Suprapubic skin (tissue), 4 donors: ENCODE measurements at regions not wholly inside any gene's neighbourhood (a gene's known extent, or its start where the extent isn't known, plus 50 kb on each side); places are given as distances from the start of the nearest gene placed in this dataset.

Source experiments
- DNase-seq, 2 donors: peaks; one replicate each; pipeline ENCODE4 v3.0.0-alpha.2; 2019; ENCODE audit warnings: low spot score in 2 of 2
- H3K27ac ChIP-seq: fragments of 200-600 bp; sonication (generic); one replicate; pipeline ENCODE4 v1.5.1; 2019
- H3K27me3 ChIP-seq: fragments of 200-600 bp; sonication (generic); one replicate; pipeline ENCODE4 v1.5.1; 2019
- H3K36me3 ChIP-seq: fragments of 200-600 bp; sonication (generic); one replicate; pipeline ENCODE4 v1.5.1; 2019
- H3K4me1 ChIP-seq: fragments of 200-600 bp; sonication (generic); one replicate; pipeline ENCODE4 v1.5.1; 2019
- H3K4me3 ChIP-seq: fragments of 200-600 bp; sonication (generic); one replicate; pipeline ENCODE4 v1.5.1; 2019; ENCODE audit warnings: mild to moderate bottlenecking
- H3K9me3 ChIP-seq: fragments of 200-600 bp; sonication (generic); one replicate; pipeline ENCODE4 v1.5.1; 2019
- EP300 ChIP-seq: sonication (generic); formaldehyde crosslinking; IDR thresholded peaks from one replicate; pipeline ENCODE4 v1.6.1; 2017; ENCODE audit warnings: antibody characterized with exemption
- POLR2A ChIP-seq, 2 donors: fragments of 450-650 bp; IDR thresholded peaks; one replicate each; pipeline ENCODE4 v1.6.1; 2017; ENCODE audit warnings: antibody characterized with exemption in 2 of 2, mild to moderate bottlenecking in 2 of 2, moderate library complexity in 2 of 2
- POLR2AphosphoS5 ChIP-seq, 3 donors: sonication (generic); formaldehyde crosslinking; IDR thresholded peaks; one replicate each; pipeline ENCODE4 v1.6.1; 2017; ENCODE audit warnings: antibody characterized with exemption in 3 of 3
- whole genome bisulfite sequencing: methylation state at CpG from one replicate; pipeline ENCODE4 v1.1.5; 2018; 5-methylcytosine and 5-hydroxymethylcytosine counted together
- TF ChIP-seq, protein P1 (sequence below), 2 donors: fragments of 200-600 bp in 1 of 2; fragments of 450-650 bp in 1 of 2; sonication (generic) in 1 of 2; IDR thresholded peaks; one replicate each; pipeline ENCODE4 v1.5.1; 2016 to 2019; ENCODE audit warnings: antibody characterized with exemption in 2 of 2, mild to moderate bottlenecking in 1 of 2, moderate library complexity in 1 of 2

DNA sequence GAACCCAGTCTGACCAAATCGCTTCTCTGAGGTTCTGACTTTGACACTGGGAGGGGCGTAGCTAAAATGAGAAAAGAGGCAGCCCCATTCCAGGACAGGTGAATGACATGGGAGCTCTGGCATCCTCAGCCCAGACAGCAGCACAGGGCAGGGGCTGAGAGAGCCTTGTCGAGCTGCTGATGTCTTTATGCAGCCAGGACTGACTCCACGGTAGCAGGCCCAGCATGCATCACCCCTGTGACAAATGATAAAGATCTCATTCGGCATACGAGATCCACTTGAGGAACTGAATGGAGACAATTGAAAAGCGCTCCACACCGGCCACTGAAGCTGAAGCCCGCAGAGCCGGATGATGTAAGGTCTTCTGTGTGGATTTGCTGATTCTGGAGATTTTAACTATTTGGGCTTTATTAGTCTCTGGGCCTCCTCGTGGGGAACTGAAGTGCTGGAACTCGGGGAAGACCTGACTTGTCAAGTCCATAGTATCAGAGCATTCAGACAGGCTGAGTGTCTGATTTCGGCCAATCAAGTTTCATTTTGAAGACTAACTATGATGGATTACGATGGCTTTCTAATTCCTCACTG, 56.9 kb upstream of the MAP1LC3B2 start:
- Histone ChIP-seq H3K4me3 (no peak overlapping the region), H3K9me3 (no peaks in the 10 kb centered on the region), H3K27me3 (no peaks in the 10 kb centered on the region), H3K27ac (no peak overlapping the region), H3K4me1 (peaks cover 25% of the 10 kb centered on the region), H3K36me3 (no peaks in the 10 kb centered on the region)
- TF ChIP-seq POLR2AphosphoS5 (IDR thresholded peaks at IDR 0.05) (no peak), EP300 (no peak), POLR2A (IDR thresholded peaks at IDR 0.05) (no peak)
- TF ChIP-seq, protein P1, sequence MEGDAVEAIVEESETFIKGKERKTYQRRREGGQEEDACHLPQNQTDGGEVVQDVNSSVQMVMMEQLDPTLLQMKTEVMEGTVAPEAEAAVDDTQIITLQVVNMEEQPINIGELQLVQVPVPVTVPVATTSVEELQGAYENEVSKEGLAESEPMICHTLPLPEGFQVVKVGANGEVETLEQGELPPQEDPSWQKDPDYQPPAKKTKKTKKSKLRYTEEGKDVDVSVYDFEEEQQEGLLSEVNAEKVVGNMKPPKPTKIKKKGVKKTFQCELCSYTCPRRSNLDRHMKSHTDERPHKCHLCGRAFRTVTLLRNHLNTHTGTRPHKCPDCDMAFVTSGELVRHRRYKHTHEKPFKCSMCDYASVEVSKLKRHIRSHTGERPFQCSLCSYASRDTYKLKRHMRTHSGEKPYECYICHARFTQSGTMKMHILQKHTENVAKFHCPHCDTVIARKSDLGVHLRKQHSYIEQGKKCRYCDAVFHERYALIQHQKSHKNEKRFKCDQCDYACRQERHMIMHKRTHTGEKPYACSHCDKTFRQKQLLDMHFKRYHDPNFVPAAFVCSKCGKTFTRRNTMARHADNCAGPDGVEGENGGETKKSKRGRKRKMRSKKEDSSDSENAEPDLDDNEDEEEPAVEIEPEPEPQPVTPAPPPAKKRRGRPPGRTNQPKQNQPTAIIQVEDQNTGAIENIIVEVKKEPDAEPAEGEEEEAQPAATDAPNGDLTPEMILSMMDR (IDR thresholded peaks at IDR 0.05) = no peak
- 82% methylated on average over 14 of the region's 14 CpGs for WGBS
- no peak for DNase-seq

DNA sequence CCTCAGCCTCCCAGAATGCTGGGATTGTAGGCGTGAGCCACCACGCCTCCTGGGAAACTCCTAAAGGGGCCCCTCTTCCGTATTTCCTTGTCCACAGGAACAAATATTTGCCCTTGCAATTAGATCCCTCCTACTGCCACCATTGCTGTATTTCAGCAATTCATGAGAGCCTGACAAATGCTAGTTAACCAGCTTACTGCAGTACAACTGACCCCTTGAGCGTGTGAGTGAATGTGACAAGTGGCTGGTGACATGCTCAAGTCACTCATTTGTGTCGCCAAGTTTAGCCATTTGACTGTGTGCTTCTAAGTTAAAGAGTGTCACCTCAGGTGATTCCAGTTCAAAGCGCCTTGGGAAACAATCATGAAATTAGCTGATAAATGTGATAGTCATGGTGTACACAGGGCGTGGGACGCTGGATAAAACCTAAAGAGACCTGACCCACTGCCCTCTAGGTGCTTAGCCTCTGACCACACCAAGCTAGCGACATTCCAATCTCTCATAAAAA, 56.1 kb upstream of the MAP1LC3B2 start:
- DNase-seq = no peak
- WGBS = 96% methylated on average over 9 of the region's 9 CpGs
- Histone ChIP-seq H3K4me1 (peaks cover 26% of the 10 kb centered on the region), H3K9me3 (no peaks in the 10 kb centered on the region), H3K27me3 (no peaks in the 10 kb centered on the region), H3K4me3 (no peak overlapping the region), H3K36me3 (no peaks in the 10 kb centered on the region), H3K27ac (no peak overlapping the region)
- no peak for TF ChIP-seq POLR2A (IDR thresholded peaks at IDR 0.05)
- TF ChIP-seq, protein P1 (IDR thresholded peaks at IDR 0.05) = no peak
- no peak for TF ChIP-seq EP300
- TF ChIP-seq POLR2AphosphoS5 (IDR thresholded peaks at IDR 0.05) = no peak

DNA sequence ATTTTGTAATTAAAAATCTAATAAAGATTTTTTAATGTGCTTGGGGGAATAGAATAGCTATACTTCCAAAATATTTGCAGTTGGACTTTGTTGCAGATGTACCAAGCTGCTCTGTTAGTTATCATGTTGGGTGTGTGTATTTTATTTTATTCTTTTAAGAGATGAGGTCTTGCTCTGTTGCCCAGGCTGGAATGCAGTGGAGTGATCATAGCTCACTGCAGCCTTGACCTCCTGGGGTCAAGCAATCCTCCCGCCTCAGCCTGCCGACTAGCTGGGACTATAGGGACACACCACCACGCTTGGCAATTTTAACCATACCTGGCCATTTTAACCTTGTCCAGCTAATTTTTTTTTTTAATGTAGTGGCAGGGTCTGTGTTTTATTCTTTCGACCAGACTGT, 54.7 kb upstream of the MAP1LC3B2 start:
- no peak overlapping the region for H3K27ac ChIP-seq
- no peaks in the 10 kb centered on the region for H3K27me3 ChIP-seq
- H3K4me3 ChIP-seq = no peak overlapping the region
- DNase-seq = no peak
- 95% methylated on average over 4 of the region's 4 CpGs for WGBS
- H3K4me1 ChIP-seq = peaks cover 39% of the 10 kb centered on the region
- H3K36me3 ChIP-seq = no peaks in the 10 kb centered on the region
- H3K9me3 ChIP-seq = no peaks in the 10 kb centered on the region
- TF ChIP-seq EP300 (no peak), POLR2A (IDR thresholded peaks at IDR 0.05) (no peak), POLR2AphosphoS5 (IDR thresholded peaks at IDR 0.05) (no peak)
- TF ChIP-seq, protein P1 (IDR thresholded peaks at IDR 0.05) = no peak

DNA sequence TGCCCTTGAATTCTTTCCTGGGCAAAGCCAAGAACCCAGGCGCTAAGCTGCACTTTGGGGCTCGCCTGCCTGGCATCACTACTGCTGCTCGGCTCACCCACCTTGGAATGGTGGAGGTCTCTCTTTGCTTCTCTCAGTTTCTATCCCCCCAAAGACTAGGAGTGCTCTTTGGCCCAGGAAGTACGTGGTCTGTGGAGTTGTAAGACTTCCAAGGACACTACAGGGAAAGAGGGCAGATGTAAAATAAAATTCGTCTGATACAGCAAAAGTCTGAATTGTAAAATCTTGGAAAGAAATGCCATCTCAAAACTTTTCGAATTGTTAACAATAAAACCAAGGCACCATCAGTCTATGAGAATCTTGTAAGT, 52.5 kb upstream of the MAP1LC3B2 start:
- TF ChIP-seq POLR2A (IDR thresholded peaks at IDR 0.05) = no peak
- TF ChIP-seq POLR2AphosphoS5 (IDR thresholded peaks at IDR 0.05) = no peak
- no peak for TF ChIP-seq EP300
- TF ChIP-seq, protein P1 (IDR thresholded peaks at IDR 0.05) = no peak
- Histone ChIP-seq H3K27ac (peak overlapping the region; percentile 58), H3K36me3 (no peaks in the 10 kb centered on the region), H3K4me3 (no peak overlapping the region), H3K9me3 (no peaks in the 10 kb centered on the region), H3K4me1 (peaks cover 39% of the 10 kb centered on the region), H3K27me3 (no peaks in the 10 kb centered on the region)
- DNase-seq = no peak
- WGBS = 57% methylated on average over 6 of the region's 6 CpGs

DNA sequence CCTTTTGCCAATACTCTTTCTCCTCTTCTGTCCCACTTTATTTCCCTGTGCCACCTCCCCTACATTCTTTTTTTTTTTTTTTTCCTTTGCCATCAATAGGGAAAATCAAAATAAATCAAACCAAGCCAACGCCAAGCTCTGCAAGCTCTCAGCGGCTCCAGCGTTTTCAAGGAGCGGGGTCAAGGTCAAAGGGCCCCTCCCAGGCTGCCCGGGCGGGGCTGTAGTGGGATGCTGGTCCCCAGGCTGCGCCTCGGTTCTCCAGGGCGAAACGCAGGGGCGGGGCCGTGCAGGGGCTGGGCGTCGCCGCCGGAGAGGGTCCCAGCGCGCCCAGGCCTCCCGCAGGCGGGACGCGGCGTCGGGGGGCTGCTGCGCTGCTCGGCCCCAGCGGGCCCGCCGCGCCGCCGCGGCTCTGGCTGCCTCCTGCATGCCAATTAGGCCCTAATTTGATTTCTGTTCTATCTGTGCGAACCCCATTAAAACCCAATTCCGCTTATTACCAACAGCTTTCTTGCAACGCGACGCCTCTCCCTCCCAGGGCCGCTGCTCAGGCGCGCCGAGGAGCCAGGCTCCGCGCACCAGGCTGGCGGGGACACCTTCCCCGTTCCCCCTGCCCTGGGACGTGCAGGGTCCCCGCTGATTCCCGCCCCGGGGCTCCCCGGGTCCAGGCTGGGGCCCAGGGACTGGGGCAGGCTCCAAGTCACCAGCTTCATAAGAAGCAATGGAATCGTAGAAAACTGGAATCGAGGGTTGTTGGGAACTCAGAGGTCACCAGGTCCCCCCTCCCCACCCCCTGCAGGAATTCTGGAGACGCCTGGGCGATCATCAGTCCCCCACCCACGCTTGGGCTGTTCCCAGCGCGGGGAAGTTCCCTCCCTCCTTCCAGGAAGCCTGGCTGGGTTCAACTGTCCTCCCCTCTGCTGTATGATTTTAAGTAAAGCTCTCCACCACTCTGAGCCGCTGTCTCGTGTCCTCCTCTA, 50.7 kb upstream of the MAP1LC3B2 start:
- 5% methylated on average over 25 of the region's 60 CpGs for WGBS
- Histone ChIP-seq H3K27ac (peak overlapping the region; percentile 79), H3K4me1 (peaks cover 39% of the 10 kb centered on the region), H3K27me3 (no peaks in the 10 kb centered on the region), H3K9me3 (no peaks in the 10 kb centered on the region), H3K4me3 (peak overlapping the region; percentile 57), H3K36me3 (no peaks in the 10 kb centered on the region)
- TF ChIP-seq POLR2AphosphoS5 (IDR thresholded peaks at IDR 0.05) = no peak
- TF ChIP-seq POLR2A (IDR thresholded peaks at IDR 0.05) = no peak
- TF ChIP-seq, protein P1 (IDR thresholded peaks at IDR 0.05) = no peak
- TF ChIP-seq EP300 = no peak
- no peak for DNase-seq
